ENCODE measurements at regions not wholly inside any gene's neighbourhood (a gene's known extent, or its start where the extent isn't known, plus 50 kb on each side); places are given as distances from the start of the nearest gene placed in this dataset.
"Not testable (repeated sequence)": the region's sequence is repeated elsewhere in the genome, so short reads cannot be mapped to it uniquely, and the experiment has no call there.

- not testable (repeated sequence) for H3K27ac Mint-ChIP-seq; H3K4me3 Mint-ChIP-seq; H3K36me3 Mint-ChIP-seq; H3K9me3 Mint-ChIP-seq; H3K4me1 Mint-ChIP-seq; DNase-seq (ENCODE audit: low spot score in 2 of 2, unreplicated experiment in 2 of 2)
- H3K27me3 Mint-ChIP-seq (ENCODE audit: low read depth) = peaks cover 50% of the 10 kb centered on the region
These were observed 82.7 kb downstream of the TFRC start for GRCh38 chr3:195999176-195999575.

DNA sequence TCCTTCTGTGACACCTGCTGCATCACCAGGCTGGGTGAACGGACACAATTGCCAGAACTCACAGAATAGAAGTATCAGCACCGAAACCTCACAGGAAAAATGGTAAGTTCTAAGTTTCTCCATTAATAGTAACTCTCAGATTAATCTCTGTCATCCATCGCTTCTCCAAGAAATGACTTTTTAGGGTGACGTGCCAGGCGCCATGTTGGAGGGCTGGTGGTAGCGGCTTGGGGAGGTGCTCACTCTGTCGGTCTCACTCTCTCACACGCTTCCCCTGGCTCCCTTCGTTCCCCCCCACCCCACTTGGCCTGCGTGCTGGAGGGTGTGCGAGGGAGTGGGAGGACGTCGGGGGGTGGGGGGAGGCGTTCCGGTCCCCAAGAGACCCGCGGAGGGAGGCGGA, 85.6 kb downstream of the TFRC start:
- H3K4me3 Mint-ChIP-seq = not testable (repeated sequence)

GRCh38 chr3:195994343-195994742, 86.0 kb upstream of the TNK2 start:
- not testable (repeated sequence) for DNase-seq (ENCODE audit: low spot score in 2 of 2, unreplicated experiment in 2 of 2); H3K4me1 Mint-ChIP-seq; H3K27ac Mint-ChIP-seq; H3K9me3 Mint-ChIP-seq; H3K36me3 Mint-ChIP-seq; H3K4me3 Mint-ChIP-seq
- peaks cover 28% of the 10 kb centered on the region for H3K27me3 Mint-ChIP-seq (ENCODE audit: low read depth)

More for the DNA sequence above, 85.6 kb downstream of the TFRC start:
- not testable (repeated sequence) for H3K36me3 Mint-ChIP-seq; H3K4me1 Mint-ChIP-seq; H3K27ac Mint-ChIP-seq; DNase-seq (ENCODE audit: low spot score in 2 of 2, unreplicated experiment in 2 of 2); H3K9me3 Mint-ChIP-seq
- H3K27me3 Mint-ChIP-seq (ENCODE audit: low read depth) = peaks cover 45% of the 10 kb centered on the region

GRCh38 chr3:195993671-195994070, 85.3 kb upstream of the TNK2 start:
- H3K27me3 Mint-ChIP-seq (ENCODE audit: low read depth) = peaks cover 21% of the 10 kb centered on the region
- not testable (repeated sequence) for H3K9me3 Mint-ChIP-seq; H3K4me1 Mint-ChIP-seq; DNase-seq (ENCODE audit: low spot score in 2 of 2, unreplicated experiment in 2 of 2); H3K27ac Mint-ChIP-seq; H3K4me3 Mint-ChIP-seq; H3K36me3 Mint-ChIP-seq

DNA sequence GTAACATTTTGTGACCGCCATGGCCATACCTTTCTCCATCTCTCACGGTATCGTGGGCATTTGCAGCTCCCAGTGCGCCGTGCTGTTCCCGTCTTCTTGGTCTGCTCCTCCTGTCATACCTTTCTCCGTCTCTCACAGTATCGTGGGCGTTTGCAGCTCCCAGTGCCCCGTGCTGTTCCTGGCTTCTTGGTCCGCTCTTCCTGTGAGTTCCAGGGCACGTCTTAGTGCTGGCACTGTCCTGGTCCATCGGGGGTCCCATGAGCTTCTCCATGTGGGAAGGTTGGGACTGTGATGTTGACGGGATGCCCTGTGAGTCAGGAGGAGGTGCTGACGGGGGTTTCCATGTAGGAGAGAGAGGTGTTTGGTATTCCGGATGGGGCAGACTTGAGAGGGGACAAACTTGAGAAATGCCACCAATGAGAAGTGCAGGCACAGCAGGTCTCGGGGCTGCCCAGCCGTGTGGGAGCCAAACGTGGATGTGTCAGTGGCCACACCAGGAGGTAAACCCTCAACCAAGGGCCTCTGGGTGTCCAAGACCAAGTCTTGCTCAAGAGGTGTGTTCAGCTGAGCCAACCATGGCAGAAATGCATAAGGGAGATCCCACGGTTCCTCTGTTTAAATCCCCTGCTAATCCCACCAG, 84.7 kb upstream of the TNK2 start:
- not testable (repeated sequence) for H3K36me3 Mint-ChIP-seq; H3K4me3 Mint-ChIP-seq; DNase-seq (ENCODE audit: low spot score in 2 of 2, unreplicated experiment in 2 of 2); H3K27ac Mint-ChIP-seq; H3K9me3 Mint-ChIP-seq; H3K4me1 Mint-ChIP-seq
- peaks cover 21% of the 10 kb centered on the region for H3K27me3 Mint-ChIP-seq (ENCODE audit: low read depth)

DNA sequence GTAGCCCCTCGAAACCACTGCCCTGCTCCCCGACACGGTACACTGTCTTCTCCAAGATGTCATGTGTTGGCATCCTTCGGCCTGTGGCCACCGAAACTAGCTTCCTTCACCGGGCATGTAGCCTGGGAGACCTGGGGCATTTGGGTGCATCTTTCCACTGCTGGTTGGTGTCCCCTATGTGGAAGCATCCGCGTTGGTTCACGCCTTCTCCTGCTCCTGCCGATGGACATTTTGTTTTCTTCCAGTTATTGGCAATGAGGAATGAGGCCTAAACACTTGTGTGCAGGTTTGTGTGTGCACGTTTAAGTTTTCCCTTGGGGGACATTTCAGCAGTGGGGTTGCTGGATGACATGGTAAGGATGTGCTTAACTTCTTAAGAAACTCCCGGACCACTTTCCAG, 83.6 kb upstream of the TNK2 start:
- H3K27ac Mint-ChIP-seq; H3K4me1 Mint-ChIP-seq; H3K36me3 Mint-ChIP-seq; H3K9me3 Mint-ChIP-seq; DNase-seq (ENCODE audit: low spot score in 2 of 2, unreplicated experiment in 2 of 2): not testable (repeated sequence)
- Mint-ChIP-seq H3K4me3 (peak overlapping the region; percentile 26), H3K27me3 (ENCODE audit: low read depth) (peaks cover 14% of the 10 kb centered on the region)

DNA sequence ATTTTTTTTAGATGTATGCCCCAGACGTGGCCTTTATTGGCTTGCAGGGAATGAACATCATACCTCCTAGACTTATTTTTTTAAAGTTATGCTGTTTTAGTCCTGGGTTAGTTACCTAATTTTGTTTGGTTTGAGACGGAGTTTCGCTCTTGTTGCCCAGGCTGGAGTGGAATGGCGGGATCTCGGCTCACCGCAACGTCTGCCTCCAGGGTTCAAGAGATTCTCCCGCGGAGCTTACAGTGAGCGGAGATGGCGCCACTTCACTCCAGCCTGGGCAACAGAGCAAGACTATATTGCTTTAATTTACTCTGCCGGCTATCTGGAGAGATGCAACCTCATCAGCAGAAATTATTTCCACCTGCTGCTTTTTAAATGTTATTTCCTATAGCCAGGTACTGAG, 82.9 kb upstream of the TNK2 start:
- DNase-seq (ENCODE audit: low spot score in 2 of 2, unreplicated experiment in 2 of 2); H3K4me1 Mint-ChIP-seq; H3K9me3 Mint-ChIP-seq; H3K36me3 Mint-ChIP-seq: not testable (repeated sequence)
- H3K27ac Mint-ChIP-seq = peak overlapping the region; percentile 83
- H3K4me3 Mint-ChIP-seq = peak overlapping the region; percentile 75
- peaks cover 10% of the 10 kb centered on the region for H3K27me3 Mint-ChIP-seq (ENCODE audit: low read depth)

- peak overlapping the region; percentile 83 for H3K27ac Mint-ChIP-seq
- not testable (repeated sequence) for DNase-seq (ENCODE audit: low spot score in 2 of 2, unreplicated experiment in 2 of 2); H3K9me3 Mint-ChIP-seq; H3K4me1 Mint-ChIP-seq; H3K36me3 Mint-ChIP-seq; H3K27me3 Mint-ChIP-seq (ENCODE audit: low read depth)
- peak overlapping the region; percentile 75 for H3K4me3 Mint-ChIP-seq
These were observed 82.5 kb upstream of the TNK2 start for GRCh38 chr3:195990841-195991174.

DNA sequence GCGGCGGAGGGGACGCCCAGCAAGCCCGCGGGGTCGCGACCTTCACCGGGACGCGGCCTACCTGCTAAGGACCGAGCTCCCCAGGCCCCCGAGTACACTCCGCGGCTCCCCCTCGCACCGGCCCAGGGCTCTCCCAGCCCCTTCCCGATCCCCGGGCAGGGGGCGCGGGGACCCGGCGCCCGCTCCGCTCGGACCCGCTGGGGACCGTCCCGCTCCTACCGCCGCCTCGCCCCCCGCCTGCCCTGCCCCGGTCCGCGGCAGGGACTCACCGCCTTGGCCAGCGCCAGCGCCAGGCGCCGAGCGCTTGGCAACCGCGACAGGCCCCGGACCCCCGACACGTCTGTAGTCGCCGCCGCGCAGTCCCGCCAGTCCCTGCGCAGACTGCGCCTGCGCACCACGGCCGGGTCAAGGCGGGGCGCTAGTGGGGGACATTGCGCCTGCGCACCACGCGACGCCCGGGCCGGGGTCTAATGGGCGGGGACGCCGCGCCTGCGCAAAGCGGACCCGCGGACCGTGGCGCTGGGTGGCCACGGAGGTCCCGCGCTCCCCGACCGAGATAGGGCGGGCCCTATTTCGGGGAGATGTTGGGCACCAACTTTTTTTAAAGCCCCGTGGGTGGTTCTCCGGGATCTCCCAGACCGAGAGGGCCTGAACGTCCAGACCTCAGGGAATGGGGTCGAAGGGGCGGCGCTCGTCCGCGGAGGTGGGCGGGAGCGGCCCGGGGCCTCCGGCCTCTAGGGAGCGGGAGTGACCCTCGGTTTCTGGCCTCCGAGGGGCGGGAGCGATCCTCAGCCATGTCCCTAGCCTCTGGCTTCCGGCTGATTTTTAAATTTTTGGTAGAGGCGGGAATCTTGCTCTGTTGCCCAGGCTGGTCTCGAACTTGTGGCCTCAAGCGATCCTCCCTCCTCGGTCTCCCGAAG, 81.8 kb upstream of the TNK2 start:
- not testable (repeated sequence) for H3K4me1 Mint-ChIP-seq; H3K9me3 Mint-ChIP-seq; H3K36me3 Mint-ChIP-seq; H3K27me3 Mint-ChIP-seq (ENCODE audit: low read depth)
- Mint-ChIP-seq H3K27ac (peak overlapping the region; percentile 83), H3K4me3 (peak overlapping the region; percentile 75)
- peak; percentile 97 to 99 for DNase-seq (ENCODE audit: low spot score in 2 of 2, unreplicated experiment in 2 of 2)

- H3K4me3 Mint-ChIP-seq = peak overlapping the region; percentile 55
- not testable (repeated sequence) for H3K9me3 Mint-ChIP-seq; H3K4me1 Mint-ChIP-seq; H3K27me3 Mint-ChIP-seq (ENCODE audit: low read depth); H3K36me3 Mint-ChIP-seq; H3K27ac Mint-ChIP-seq
- peak in 1 of 2 experiments; percentile 56 for DNase-seq (ENCODE audit: low spot score in 2 of 2, unreplicated experiment in 2 of 2)
These were observed 81.0 kb upstream of the TNK2 start for GRCh38 chr3:195989197-195989920.

GRCh38 chr3:195988764-195989163, 80.4 kb upstream of the TNK2 start:
- H3K9me3 Mint-ChIP-seq; H3K36me3 Mint-ChIP-seq; H3K4me1 Mint-ChIP-seq; H3K27me3 Mint-ChIP-seq (ENCODE audit: low read depth); DNase-seq (ENCODE audit: low spot score in 2 of 2, unreplicated experiment in 2 of 2); H3K27ac Mint-ChIP-seq: not testable (repeated sequence)
- peak overlapping the region; percentile 55 for H3K4me3 Mint-ChIP-seq

GRCh38 chr3:195987001-195987400, 78.7 kb upstream of the TNK2 start:
- H3K36me3 Mint-ChIP-seq; H3K27me3 Mint-ChIP-seq (ENCODE audit: low read depth); DNase-seq (ENCODE audit: low spot score in 2 of 2, unreplicated experiment in 2 of 2); H3K27ac Mint-ChIP-seq; H3K9me3 Mint-ChIP-seq; H3K4me3 Mint-ChIP-seq; H3K4me1 Mint-ChIP-seq: not testable (repeated sequence)

GRCh38 chr3:195986576-195986975, 78.2 kb upstream of the TNK2 start:
- H3K27me3 Mint-ChIP-seq (ENCODE audit: low read depth); DNase-seq (ENCODE audit: low spot score in 2 of 2, unreplicated experiment in 2 of 2); H3K9me3 Mint-ChIP-seq; H3K4me1 Mint-ChIP-seq; H3K27ac Mint-ChIP-seq; H3K4me3 Mint-ChIP-seq; H3K36me3 Mint-ChIP-seq: not testable (repeated sequence)

- H3K27ac Mint-ChIP-seq; H3K9me3 Mint-ChIP-seq; H3K4me1 Mint-ChIP-seq; DNase-seq (ENCODE audit: low spot score in 2 of 2, unreplicated experiment in 2 of 2); H3K4me3 Mint-ChIP-seq; H3K36me3 Mint-ChIP-seq; H3K27me3 Mint-ChIP-seq (ENCODE audit: low read depth): not testable (repeated sequence)
These were observed 77.1 kb upstream of the TNK2 start for GRCh38 chr3:195985348-195985920.
